GM12878 (cell line): ENCODE measurements at regions not wholly inside any gene's neighbourhood (a gene's known extent, or its start where the extent isn't known, plus 50 kb on each side); places are given as distances from the start of the nearest gene placed in this dataset.

Experiments
- ATAC-seq: fragments of 200-7000 bp; cut with Tn5 transposase; 3 replicates; pipeline ENCODE4 v1.9.1; 2020; ENCODE audit warnings: mild to moderate bottlenecking, moderate library complexity
- BruUV-seq: library from RNA; stranded (reverse); fragments of 400-500 nt; replicated peaks from 2 replicates; lab custom pipeline; 2021; lab: Mats Ljungman, UMichigan
- CTCF ChIA-PET: fragments of 300-600 bp; sonication (Branson Sonifier 250); formaldehyde crosslinking; extraction: SDS; loops from one replicate; lab custom pipeline; 2021; ENCODE audit warnings: inconsistent platforms; lab: Yijun Ruan, JAX
- POLR2A ChIA-PET: fragments of 350-600 bp; formaldehyde crosslinking; extraction: SDS; loops from one replicate; lab custom pipeline; 2021; ENCODE audit warnings: inconsistent platforms; lab: Charles Lee
- RAD21 ChIA-PET: fragments of 300-600 bp; sonication (Branson Sonifier 250); formaldehyde crosslinking; loops from one replicate; lab custom pipeline; 2023; ENCODE audit warnings: antibody characterized with exemption; ENCODE audit not compliant: unreplicated experiment; lab: Charles Lee
- SMC1A ChIA-PET: fragments of 300-600 bp; sonication (Branson Sonifier 250); formaldehyde crosslinking; loops from one replicate; lab custom pipeline; 2023; ENCODE audit not compliant: unreplicated experiment, uncharacterized antibody; lab: Charles Lee
- DNase-seq: peaks from one replicate; pipeline ENCODE4 v3.0.0-alpha.2; 2011; ENCODE audit warnings: low read depth, low spot score
- FAIRE-seq: peaks from 3 replicates; lab custom pipeline; 2011; peaks lifted over from hg19 to GRCh38; lab: Jason Lieb, UNC
- H2AFZ ChIP-seq: 2 replicates; pipeline ENCODE4 v1.6.0; 2011; ENCODE audit warnings: low read depth, low read length, control low read depth; ENCODE audit not compliant: control insufficient read depth
- H3K27ac ChIP-seq: 2 replicates; pipeline ENCODE4 v1.5.1; 2011; ENCODE audit warnings: control low read depth; ENCODE audit not compliant: control insufficient read depth, insufficient read depth
- H3K27me3 ChIP-seq, 2 experiments: replicated peaks in 1 of 2; 2 replicates each; pipeline versions ENCODE4 v1.6.0 to v1.6.1; 2011; ENCODE audit warnings: low read length in 1 of 2; ENCODE audit not compliant: control insufficient read depth in 2 of 2, insufficient read depth in 2 of 2
- H3K36me3 ChIP-seq, 2 experiments: 2 replicates each; pipeline ENCODE4 v1.5.1; 2011; ENCODE audit warnings: low read length in 1 of 2; ENCODE audit not compliant: control insufficient read depth in 2 of 2, insufficient read depth in 2 of 2
- H3K4me1 ChIP-seq: 2 replicates; pipeline ENCODE4 v1.6.1; 2011; ENCODE audit warnings: mild to moderate bottlenecking, low read length, moderate library complexity, mixed read lengths; ENCODE audit not compliant: control insufficient read depth, insufficient read depth
- H3K4me2 ChIP-seq: 2 replicates; pipeline ENCODE4 v1.6.0; 2011; ENCODE audit warnings: control low read depth; ENCODE audit not compliant: control insufficient read depth, insufficient read depth
- H3K4me3 ChIP-seq: fragments of 200-600 bp; sonication (generic); 2 replicates; pipeline ENCODE4 v1.5.1; 2016
- H3K79me2 ChIP-seq: 2 replicates; pipeline ENCODE4 v1.6.0; 2011; ENCODE audit warnings: low read length; ENCODE audit not compliant: control insufficient read depth, insufficient read depth
- H3K9ac ChIP-seq: 2 replicates; pipeline ENCODE4 v1.8.0; 2011; ENCODE audit warnings: low read length, control low read depth, mixed read lengths; ENCODE audit not compliant: control insufficient read depth, insufficient read depth
- H3K9me3 ChIP-seq: replicated peaks from 3 replicates; pipeline ENCODE4 v1.5.1; 2011; ENCODE audit warnings: mild to moderate bottlenecking, low read length; ENCODE audit not compliant: control insufficient read depth, insufficient read depth
- H4K20me1 ChIP-seq: 2 replicates; pipeline ENCODE4 v1.6.0; 2011; ENCODE audit not compliant: control insufficient read depth, insufficient read depth
- ESRRA ChIP-seq: IDR thresholded peaks from 2 replicates; pipeline ENCODE4 v1.6.1; 2012; ENCODE audit warnings: mild to moderate bottlenecking, low read length, improper control_type of control experiment
- EZH2 ChIP-seq: IDR thresholded peaks from 2 replicates; pipeline ENCODE4 v1.6.1; 2012; ENCODE audit warnings: low read depth, mild to moderate bottlenecking, control low read depth, inconsistent platforms, low read length, borderline replicate concordance; ENCODE audit not compliant: control insufficient read depth
- FOS ChIP-seq: IDR thresholded peaks from 3 replicates; pipeline ENCODE4 v1.6.1; 2011; ENCODE audit warnings: borderline replicate concordance; ENCODE audit not compliant: insufficient read length; ENCODE audit errors: extremely low read depth
- MYC ChIP-seq: IDR thresholded peaks from 2 replicates; pipeline ENCODE4 v1.6.1; 2011; ENCODE audit warnings: mild to moderate bottlenecking, low read length, moderate library complexity, inconsistent platforms; ENCODE audit not compliant: insufficient read depth, insufficient replicate concordance, insufficient read length, severe bottlenecking
- STAT1 ChIP-seq: fragments of 450-650 bp; conservative IDR thresholded peaks from 2 replicates; pipeline ENCODE4 v1.6.1; 2014; ENCODE audit warnings: antibody characterized with exemption, mild to moderate bottlenecking
- TCF3 ChIP-seq: IDR thresholded peaks from 2 replicates; pipeline ENCODE4 v1.6.1; 2012; ENCODE audit warnings: low read depth, mild to moderate bottlenecking, low read length, borderline replicate concordance; ENCODE audit not compliant: insufficient read depth
- ZNF207 ChIP-seq: fragments of 450-650 bp; IDR thresholded peaks from 2 replicates; pipeline ENCODE4 v1.6.1; 2014; ENCODE audit warnings: antibody characterized with exemption, mild to moderate bottlenecking, borderline replicate concordance
- ZNF622 ChIP-seq: fragments of 450-650 bp; IDR thresholded peaks from 2 replicates; pipeline ENCODE4 v1.6.1; 2017; ENCODE audit warnings: mild to moderate bottlenecking, inconsistent platforms
- WGBS: methylation state at CpG from one replicate; pipeline ENCODE4 v1.1.6; 2016; ENCODE audit warnings: low lambda C conversion rate; ENCODE audit not compliant: insufficient replicate concordance, insufficient coverage; ENCODE audit errors: missing lambda C conversion rate; 5-methylcytosine and 5-hydroxymethylcytosine counted together
- in situ Hi-C: fragments of 300-500 bp; cut with MboI; formaldehyde crosslinking; loops from 9 replicates; pipeline ENCODE4 v1.14.3; 2018; ENCODE audit warnings: mixed read lengths
- intact Hi-C: fragments of 100-400 bp; cut with micrococcal nuclease; formaldehyde crosslinking; loops from one replicate; pipeline ENCODE4 v1.14.2; 2022; ENCODE audit not compliant: unreplicated experiment
- TF ChIP-seq, protein P1 (sequence below): fragments of 450-650 bp; IDR thresholded peaks from 2 replicates; pipeline ENCODE4 v1.6.1; 2017; ENCODE audit warnings: antibody characterized with exemption, mild to moderate bottlenecking, moderate library complexity

DNA sequence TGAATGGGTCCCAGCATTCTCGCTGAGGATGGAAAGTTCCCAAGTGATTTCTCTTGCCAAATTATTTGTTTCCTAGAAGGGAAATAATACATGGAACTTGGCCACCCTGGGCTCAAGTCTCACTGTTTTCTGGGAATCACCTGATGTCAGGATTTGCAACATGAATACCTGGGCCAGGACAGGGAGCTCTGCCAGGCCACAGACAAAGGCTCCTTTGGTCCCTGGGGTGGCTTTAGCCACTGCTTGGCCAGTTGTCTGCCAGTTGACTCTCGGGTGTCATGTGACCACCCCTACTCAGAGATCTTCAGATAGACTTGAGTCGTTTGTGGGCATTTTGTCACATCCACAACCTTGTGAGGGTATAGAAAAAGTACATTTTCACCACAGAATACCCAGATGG, 258.0 kb upstream of the HABP2 start:
- Histone ChIP-seq H3K9me3 (no peaks in the 10 kb centered on the region; the same call in 2 of the 3 replicates), H3K27ac (no peak overlapping the region), H3K4me1 (no peaks in the 10 kb centered on the region), H3K79me2 (no peaks in the 10 kb centered on the region), H3K36me3 (no peaks in the 10 kb centered on the region), H3K9ac (no peak overlapping the region), H3K4me2 (no peak overlapping the region), H4K20me1 (no peaks in the 10 kb centered on the region), H3K4me3 (no peak overlapping the region), H3K27me3 (no peaks in the 10 kb centered on the region), H2AFZ (no peak overlapping the region)
- ATAC-seq (no peak), DNase-seq (no peak), FAIRE-seq (no peak)
- ChIA-PET CTCF (interaction anchor here (1.5 kb wide), 1 partner anchor 9 kb away, joined by 3 read pairs; no protein-coding TSS in a partner anchor), POLR2A (no interaction called here), RAD21 (no interaction called here), SMC1A (no interaction called here)
- BruUV-seq: no TSS peak
- WGBS: 40% methylated on average over 3 of the region's 3 CpGs
- in situ Hi-C loops: no loop called here
- intact Hi-C loops: no loop called here
- TF ChIP-seq FOS: no peak
- TF ChIP-seq STAT1: no peak
- TF ChIP-seq ZNF207: no peak
- no peak for TF ChIP-seq ZNF622
- TF ChIP-seq MYC: no peak
- TF ChIP-seq EZH2: no peak
- no peak for TF ChIP-seq TCF3
- TF ChIP-seq, protein P1, sequence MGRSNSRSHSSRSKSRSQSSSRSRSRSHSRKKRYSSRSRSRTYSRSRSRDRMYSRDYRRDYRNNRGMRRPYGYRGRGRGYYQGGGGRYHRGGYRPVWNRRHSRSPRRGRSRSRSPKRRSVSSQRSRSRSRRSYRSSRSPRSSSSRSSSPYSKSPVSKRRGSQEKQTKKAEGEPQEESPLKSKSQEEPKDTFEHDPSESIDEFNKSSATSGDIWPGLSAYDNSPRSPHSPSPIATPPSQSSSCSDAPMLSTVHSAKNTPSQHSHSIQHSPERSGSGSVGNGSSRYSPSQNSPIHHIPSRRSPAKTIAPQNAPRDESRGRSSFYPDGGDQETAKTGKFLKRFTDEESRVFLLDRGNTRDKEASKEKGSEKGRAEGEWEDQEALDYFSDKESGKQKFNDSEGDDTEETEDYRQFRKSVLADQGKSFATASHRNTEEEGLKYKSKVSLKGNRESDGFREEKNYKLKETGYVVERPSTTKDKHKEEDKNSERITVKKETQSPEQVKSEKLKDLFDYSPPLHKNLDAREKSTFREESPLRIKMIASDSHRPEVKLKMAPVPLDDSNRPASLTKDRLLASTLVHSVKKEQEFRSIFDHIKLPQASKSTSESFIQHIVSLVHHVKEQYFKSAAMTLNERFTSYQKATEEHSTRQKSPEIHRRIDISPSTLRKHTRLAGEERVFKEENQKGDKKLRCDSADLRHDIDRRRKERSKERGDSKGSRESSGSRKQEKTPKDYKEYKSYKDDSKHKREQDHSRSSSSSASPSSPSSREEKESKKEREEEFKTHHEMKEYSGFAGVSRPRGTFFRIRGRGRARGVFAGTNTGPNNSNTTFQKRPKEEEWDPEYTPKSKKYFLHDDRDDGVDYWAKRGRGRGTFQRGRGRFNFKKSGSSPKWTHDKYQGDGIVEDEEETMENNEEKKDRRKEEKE: no peak
- TF ChIP-seq ESRRA: no peak
